Stimulated activated CD4-positive, alpha-beta T cell treated with anti-CD3 and anti-CD28 coated beads, TNF-alpha, amount 100 ng/mL, for 48 hours (primary cell): ENCODE measurements at regions not wholly inside any gene's neighbourhood (a gene's known extent, or its start where the extent isn't known, plus 50 kb on each side); places are given as distances from the start of the nearest gene placed in this dataset.
"Not testable (repeated sequence)": the region's sequence is repeated elsewhere in the genome, so short reads cannot be mapped to it uniquely, and the experiment has no call there.

ENCODE experiments used
- DNase-seq, 3 donors: peaks; one replicate each; pipeline ENCODE4 v3.0.0-alpha.2; 2020; ENCODE audit warnings: low read depth in 3 of 3

- DNase-seq, result no peak
Measured at GRCh38 chr9:38342532-38342931, 50.0 kb upstream of the ALDH1B1 start.

- no peak for DNase-seq
Measured at GRCh38 chr9:38342096-38342495, 50.4 kb upstream of the ALDH1B1 start.

GRCh38 chr9:38339496-38339895, 53.0 kb upstream of the ALDH1B1 start:
- DNase-seq, result no peak

- DNase-seq, result no peak
Measured at GRCh38 chr9:38339087-38339486, 53.4 kb upstream of the ALDH1B1 start.

- no peak for DNase-seq
Measured at GRCh38 chr9:38338342-38339018, 54.0 kb upstream of the ALDH1B1 start.

- no peak for DNase-seq
Measured at GRCh38 chr9:38337706-38338264, 54.7 kb upstream of the ALDH1B1 start.

GRCh38 chr9:38337181-38337580, 55.3 kb upstream of the ALDH1B1 start:
- no peak for DNase-seq

- no peak for DNase-seq
Measured at GRCh38 chr9:38336341-38336740, 56.2 kb upstream of the ALDH1B1 start.

GRCh38 chr9:38335686-38336085, 56.8 kb upstream of the ALDH1B1 start:
- no peak for DNase-seq

- no peak for DNase-seq
Measured at GRCh38 chr9:38334234-38334633, 58.3 kb upstream of the ALDH1B1 start.

- no peak for DNase-seq
Measured at GRCh38 chr9:38333047-38333446, 59.5 kb upstream of the ALDH1B1 start.

- no peak for DNase-seq
Measured at GRCh38 chr9:38332625-38333024, 59.9 kb upstream of the ALDH1B1 start.

GRCh38 chr9:38331141-38331540, 61.4 kb upstream of the ALDH1B1 start:
- DNase-seq, result no peak

- no peak for DNase-seq
Measured at GRCh38 chr9:38329968-38330367, 62.5 kb upstream of the ALDH1B1 start.

- DNase-seq, result no peak
Measured at GRCh38 chr9:38328765-38329164, 63.7 kb upstream of the ALDH1B1 start.

- no peak for DNase-seq
Measured at GRCh38 chr9:38326122-38326521, 66.4 kb upstream of the ALDH1B1 start.

GRCh38 chr9:38324213-38324612, 68.3 kb upstream of the ALDH1B1 start:
- DNase-seq, result not testable (repeated sequence)

- DNase-seq, result no peak
Measured at GRCh38 chr9:38322937-38323336, 69.6 kb upstream of the ALDH1B1 start.

- no peak for DNase-seq
Measured at GRCh38 chr9:38319496-38320173, 72.9 kb upstream of the ALDH1B1 start.

- no peak for DNase-seq
Measured at GRCh38 chr9:38318759-38319495, 73.6 kb upstream of the ALDH1B1 start.

GRCh38 chr9:38316166-38316780, 76.2 kb upstream of the ALDH1B1 start:
- no peak for DNase-seq

- no peak for DNase-seq
Measured at GRCh38 chr9:38315085-38315595, 77.4 kb upstream of the ALDH1B1 start.
